ENCODE measurements at regions not wholly inside any gene's neighbourhood (a gene's known extent, or its start where the extent isn't known, plus 50 kb on each side); places are given as distances from the start of the nearest gene placed in this dataset.

DNA sequence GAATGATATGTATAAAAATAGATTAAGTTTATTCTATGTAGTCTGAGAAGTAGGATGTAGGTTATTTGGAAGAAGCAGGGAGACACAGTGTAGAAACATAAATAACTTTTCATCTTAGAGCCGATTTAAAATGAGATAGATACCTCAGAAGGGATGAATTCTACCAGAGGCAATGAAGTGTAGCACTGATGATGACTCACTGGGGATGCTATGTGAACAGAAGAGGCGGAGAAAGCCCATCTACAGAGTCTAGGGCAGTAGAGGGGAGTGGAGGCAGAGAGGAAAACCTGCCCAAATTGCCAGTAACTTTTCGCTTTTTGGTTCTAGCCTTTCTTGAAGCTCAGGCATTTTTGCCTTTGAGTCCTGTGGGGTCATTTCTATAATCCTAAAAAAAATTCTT is 451.8 kb downstream of the ATP23 start:
- TF ChIP-seq, protein P1, sequence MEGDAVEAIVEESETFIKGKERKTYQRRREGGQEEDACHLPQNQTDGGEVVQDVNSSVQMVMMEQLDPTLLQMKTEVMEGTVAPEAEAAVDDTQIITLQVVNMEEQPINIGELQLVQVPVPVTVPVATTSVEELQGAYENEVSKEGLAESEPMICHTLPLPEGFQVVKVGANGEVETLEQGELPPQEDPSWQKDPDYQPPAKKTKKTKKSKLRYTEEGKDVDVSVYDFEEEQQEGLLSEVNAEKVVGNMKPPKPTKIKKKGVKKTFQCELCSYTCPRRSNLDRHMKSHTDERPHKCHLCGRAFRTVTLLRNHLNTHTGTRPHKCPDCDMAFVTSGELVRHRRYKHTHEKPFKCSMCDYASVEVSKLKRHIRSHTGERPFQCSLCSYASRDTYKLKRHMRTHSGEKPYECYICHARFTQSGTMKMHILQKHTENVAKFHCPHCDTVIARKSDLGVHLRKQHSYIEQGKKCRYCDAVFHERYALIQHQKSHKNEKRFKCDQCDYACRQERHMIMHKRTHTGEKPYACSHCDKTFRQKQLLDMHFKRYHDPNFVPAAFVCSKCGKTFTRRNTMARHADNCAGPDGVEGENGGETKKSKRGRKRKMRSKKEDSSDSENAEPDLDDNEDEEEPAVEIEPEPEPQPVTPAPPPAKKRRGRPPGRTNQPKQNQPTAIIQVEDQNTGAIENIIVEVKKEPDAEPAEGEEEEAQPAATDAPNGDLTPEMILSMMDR (conservative IDR thresholded peaks at IDR 0.05 in 1 of 2, IDR thresholded peaks at IDR 0.05 in 1 of 2; ENCODE audit: extremely low read depth in 1 of 2, insufficient read depth in 1 of 2, low read depth in 1 of 2, low read length in 2 of 2): no peak
- no peak for TF ChIP-seq EZH2 (IDR thresholded peaks at IDR 0.05; ENCODE audit: borderline replicate concordance, low read length)

Data from mammary epithelial cell (primary cell).